Nephron progenitor cell (in vitro differentiated cells): ENCODE measurements at regions not wholly inside any gene's neighbourhood (a gene's known extent, or its start where the extent isn't known, plus 50 kb on each side); places are given as distances from the start of the nearest gene placed in this dataset.

ENCODE experiments used
- DNase-seq: peaks from one replicate; pipeline ENCODE4 v3.0.0; 2021
- H3K27ac Mint-ChIP-seq: 2 replicates; pipeline ENCODE4 v1.8.0; 2021; ENCODE audit warnings: mild to moderate bottlenecking, moderate library complexity, mixed read lengths
- H3K27me3 Mint-ChIP-seq: 2 replicates; pipeline ENCODE4 v1.8.0; 2021; ENCODE audit warnings: mild to moderate bottlenecking, low read depth, mixed read lengths; ENCODE audit not compliant: poor library complexity
- H3K36me3 Mint-ChIP-seq: 2 replicates; pipeline ENCODE4 v1.8.0; 2021; ENCODE audit warnings: low read depth, mixed read lengths
- H3K4me1 Mint-ChIP-seq: 2 replicates; pipeline ENCODE4 v1.8.0; 2021; ENCODE audit warnings: mixed read lengths
- H3K4me3 Mint-ChIP-seq: 2 replicates; pipeline ENCODE4 v1.8.0; 2021; ENCODE audit warnings: mild to moderate bottlenecking, moderate library complexity, mixed read lengths
- H3K9me3 Mint-ChIP-seq: 2 replicates; pipeline ENCODE4 v1.8.0; 2021; ENCODE audit warnings: mild to moderate bottlenecking, moderate library complexity, mixed read lengths
- CTCF ChIP-seq: fragments of 200-600 bp; sonication (generic); IDR thresholded peaks from 2 replicates; pipeline ENCODE4 v1.5.0; 2021; ENCODE audit warnings: antibody characterized with exemption

GRCh38 chr18:43501099-43501498, 223.8 kb upstream of the SYT4 start:
- no peak for DNase-seq
- Mint-ChIP-seq H3K4me1 (no peaks in the 10 kb centered on the region), H3K27me3 (peaks cover 3% of the 10 kb centered on the region), H3K4me3 (no peak overlapping the region), H3K36me3 (no peaks in the 10 kb centered on the region), H3K9me3 (peaks cover under 1% of the 10 kb centered on the region), H3K27ac (no peak overlapping the region)
- no peak for TF ChIP-seq CTCF

- Mint-ChIP-seq H3K9me3 (peaks cover 30% of the 10 kb centered on the region), H3K36me3 (no peaks in the 10 kb centered on the region), H3K27me3 (no peaks in the 10 kb centered on the region), H3K4me3 (no peak overlapping the region), H3K27ac (no peak overlapping the region), H3K4me1 (no peaks in the 10 kb centered on the region)
- no peak for DNase-seq
- TF ChIP-seq CTCF: no peak
Measured at GRCh38 chr18:43506935-43507334, 229.6 kb upstream of the SYT4 start.

- Mint-ChIP-seq H3K27me3 (no peaks in the 10 kb centered on the region), H3K36me3 (no peaks in the 10 kb centered on the region), H3K9me3 (peaks cover 32% of the 10 kb centered on the region), H3K4me1 (no peaks in the 10 kb centered on the region), H3K4me3 (no peak overlapping the region), H3K27ac (no peak overlapping the region)
- no peak for DNase-seq
- no peak for TF ChIP-seq CTCF
Measured at GRCh38 chr18:43507842-43508481, 230.7 kb upstream of the SYT4 start.

- peaks cover 30% of the 10 kb centered on the region for H3K9me3 Mint-ChIP-seq
- no peaks in the 10 kb centered on the region for H3K36me3 Mint-ChIP-seq
- no peak overlapping the region for H3K4me3 Mint-ChIP-seq
- no peak overlapping the region for H3K27ac Mint-ChIP-seq
- no peaks in the 10 kb centered on the region for H3K4me1 Mint-ChIP-seq
- TF ChIP-seq CTCF: no peak
- no peaks in the 10 kb centered on the region for H3K27me3 Mint-ChIP-seq
- no peak for DNase-seq
Measured at GRCh38 chr18:43514747-43515146, 237.5 kb upstream of the SYT4 start.

- no peaks in the 10 kb centered on the region for H3K36me3 Mint-ChIP-seq
Measured at GRCh38 chr18:43515481-43515880, 238.2 kb upstream of the SYT4 start.

More at GRCh38 chr18:43515481-43515880, 238.2 kb upstream of the SYT4 start:
- H3K27me3 Mint-ChIP-seq: no peaks in the 10 kb centered on the region
- H3K9me3 Mint-ChIP-seq: peaks cover 30% of the 10 kb centered on the region
- H3K4me3 Mint-ChIP-seq: no peak overlapping the region
- no peak for TF ChIP-seq CTCF
- no peak for DNase-seq
- no peak overlapping the region for H3K27ac Mint-ChIP-seq
- no peaks in the 10 kb centered on the region for H3K4me1 Mint-ChIP-seq
